Activated CD8-positive, alpha-beta memory T cell treated with anti-CD3 and anti-CD28 coated beads for 24 hours (primary cell): ENCODE measurements at regions not wholly inside any gene's neighbourhood (a gene's known extent, or its start where the extent isn't known, plus 50 kb on each side); places are given as distances from the start of the nearest gene placed in this dataset.

Experiments
- DNase-seq: peaks from one replicate; pipeline ENCODE4 v3.0.0-alpha.2; 2020

- DNase-seq: no peak
Measured at GRCh38 chr4:138298431-138298830, 56.3 kb upstream of the SLC7A11 start.

GRCh38 chr4:138297743-138298405 lies 55.7 kb upstream of the SLC7A11 start:
- DNase-seq: no peak

DNA sequence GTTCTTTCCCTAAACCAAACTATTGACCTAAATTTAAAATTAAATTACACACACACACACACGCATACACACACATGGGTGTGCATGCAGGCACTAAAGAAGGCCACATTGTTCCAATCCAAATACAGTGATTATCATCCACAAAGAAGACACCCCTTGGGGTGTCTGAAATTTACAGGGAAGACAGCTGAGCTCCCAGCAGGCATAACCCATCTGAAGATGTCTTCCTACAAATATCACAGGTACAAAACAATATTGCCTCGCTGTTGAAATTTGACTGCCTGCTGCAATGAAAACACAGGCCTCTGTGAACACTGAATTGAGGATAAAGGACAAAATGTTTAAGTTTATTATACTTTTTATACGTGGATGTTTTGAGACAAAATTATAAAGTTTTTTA lies 50.2 kb upstream of the SLC7A11 start:
- no peak for DNase-seq
